A549 (cell line): ENCODE measurements at regions not wholly inside any gene's neighbourhood (a gene's known extent, or its start where the extent isn't known, plus 50 kb on each side); places are given as distances from the start of the nearest gene placed in this dataset.

Experiments
- ATAC-seq, 2 experiments: fragments of 200-7000 bp in 1 of 2; fragments of >200 bp in 1 of 2; cut with Nextera tagmentation in 1 of 2; cut with Tn5 transposase in 1 of 2; 3 replicates each; pipeline versions ENCODE4 v1.8.0 to v1.9.1; 2018 to 2020; ENCODE audit warnings: mild to moderate bottlenecking in 1 of 2, moderate library complexity in 1 of 2
- CTCF ChIA-PET: fragments of 300-600 bp; sonication (Branson Sonifier 250); formaldehyde crosslinking; extraction: SDS; loops from one replicate; lab custom pipeline; 2021; ENCODE audit warnings: antibody characterized with exemption, inconsistent platforms; lab: Yijun Ruan, JAX
- POLR2A ChIA-PET: fragments of 350-600 bp; formaldehyde crosslinking; extraction: SDS; loops from one replicate; lab custom pipeline; 2021; ENCODE audit warnings: antibody characterized with exemption, inconsistent platforms; lab: Yijun Ruan, JAX
- DNase-seq, 2 experiments: peaks; one replicate each; pipeline versions ENCODE4 v3.0.0 to v3.0.0-alpha.2; 2011 to 2016; ENCODE audit warnings: low read depth in 1 of 2, low spot score in 1 of 2
- FAIRE-seq: peaks from 2 replicates; lab custom pipeline; 2011; peaks lifted over from hg19 to GRCh38; lab: Jason Lieb, UNC
- H3K27ac ChIP-seq, 2 experiments: fragments of >200 bp; sonication (Bioruptor Twin); formaldehyde crosslinking; 3 replicates each; pipeline ENCODE4 v1.5.1; 2016 to 2017
- H3K4me1 ChIP-seq: fragments of >200 bp; sonication (Bioruptor Twin); formaldehyde crosslinking; 3 replicates; pipeline ENCODE4 v1.6.1; 2016
- H3K4me2 ChIP-seq: fragments of >200 bp; sonication (Bioruptor Twin); formaldehyde crosslinking; 3 replicates; pipeline ENCODE4 v1.6.1; 2016
- H3K4me3 ChIP-seq: fragments of >200 bp; sonication (Bioruptor Twin); formaldehyde crosslinking; 3 replicates; pipeline ENCODE4 v1.5.1; 2016
- H3K9me3 ChIP-seq: fragments of >200 bp; sonication (Bioruptor Twin); formaldehyde crosslinking; 3 replicates; pipeline ENCODE4 v1.6.1; 2016
- ATOH8 ChIP-seq: fragments of 250-450 bp; sonication (Bioruptor Pico); IDR thresholded peaks from 2 replicates; pipeline ENCODE4 v1.5.0; 2020; ENCODE audit warnings: low read depth, mild to moderate bottlenecking, moderate library complexity
- CBX2 ChIP-seq: fragments of 200-600 bp; sonication (generic); IDR thresholded peaks from 2 replicates; pipeline ENCODE4 v1.6.1; 2016; ENCODE audit warnings: low read depth, mild to moderate bottlenecking, borderline replicate concordance
- CEBPB ChIP-seq, 2 experiments: fragments of >200 bp in 1 of 2; sonication (Bioruptor Twin) in 1 of 2; formaldehyde crosslinking in 1 of 2; IDR thresholded peaks; 2 replicates each; pipeline ENCODE4 v1.6.1; 2012 to 2016
- CHD2 ChIP-seq: fragments of 150-350 bp; IDR thresholded peaks from 2 replicates; pipeline ENCODE4 v1.6.1; 2014; ENCODE audit warnings: low read length; ENCODE audit not compliant: partially characterized antibody
- CHD4 ChIP-seq: fragments of 200-600 bp; sonication (generic); IDR thresholded peaks from 2 replicates; pipeline ENCODE4 v1.6.1; 2016; ENCODE audit warnings: antibody characterized with exemption, mild to moderate bottlenecking, borderline replicate concordance
- EHMT2 ChIP-seq: fragments of 200-600 bp; sonication (generic); IDR thresholded peaks from 2 replicates; pipeline ENCODE4 v1.6.1; 2016; ENCODE audit warnings: antibody characterized with exemption, low read depth, mild to moderate bottlenecking, moderate library complexity
- ELK1 ChIP-seq: fragments of 150-350 bp; IDR thresholded peaks from 2 replicates; pipeline ENCODE4 v1.6.1; 2014; ENCODE audit warnings: low read depth, mild to moderate bottlenecking, low read length
- ESRRA ChIP-seq: fragments of 150-350 bp; IDR thresholded peaks from 2 replicates; pipeline ENCODE4 v1.6.1; 2014; ENCODE audit warnings: mild to moderate bottlenecking, low read length, borderline replicate concordance
- HDAC2 ChIP-seq: fragments of 200-600 bp; sonication (generic); IDR thresholded peaks from 2 replicates; pipeline ENCODE4 v1.6.1; 2016
- HEYL ChIP-seq: fragments of 250-450 bp; sonication (Bioruptor Pico); IDR thresholded peaks from 2 replicates; pipeline ENCODE4 v1.8.0; 2021; ENCODE audit warnings: mild to moderate bottlenecking, moderate library complexity
- HMGXB4 ChIP-seq: fragments of 250-450 bp; sonication (Bioruptor Pico); IDR thresholded peaks from 2 replicates; pipeline ENCODE4 v1.5.0; 2021; ENCODE audit warnings: mild to moderate bottlenecking, moderate library complexity, borderline replicate concordance
- HOXB13 ChIP-seq: fragments of 250-450 bp; sonication (Bioruptor Pico); IDR thresholded peaks from 2 replicates; pipeline ENCODE4 v1.5.0; 2020; ENCODE audit warnings: low read depth, mild to moderate bottlenecking, moderate library complexity
- JUN ChIP-seq, 2 experiments: fragments of >200 bp; sonication (Bioruptor Twin); formaldehyde crosslinking; IDR thresholded peaks; 2 replicates in 1 of 2; 3 replicates in 1 of 2; pipeline ENCODE4 v1.6.1; 2016 to 2017
- KDM1A ChIP-seq: fragments of 200-600 bp; sonication (generic); IDR thresholded peaks from 2 replicates; pipeline ENCODE4 v1.6.1; 2016; ENCODE audit warnings: low read depth, mild to moderate bottlenecking
- MAFK ChIP-seq: fragments of 450-650 bp; IDR thresholded peaks from 2 replicates; pipeline ENCODE4 v1.6.1; 2014; ENCODE audit not compliant: partially characterized antibody
- MAZ ChIP-seq: fragments of 150-350 bp; IDR thresholded peaks from 2 replicates; pipeline ENCODE4 v1.6.1; 2014; ENCODE audit warnings: antibody characterized with exemption, low read depth, low read length, borderline replicate concordance
- MYC ChIP-seq: IDR thresholded peaks from 2 replicates; pipeline ENCODE4 v1.6.1; 2012; ENCODE audit warnings: mild to moderate bottlenecking, inconsistent platforms, low read length, improper control_type of control experiment, borderline replicate concordance
- NFE2L2 ChIP-seq: fragments of 150-350 bp; conservative IDR thresholded peaks from 2 replicates; pipeline ENCODE4 v1.6.1; 2014; ENCODE audit warnings: low read length
- NR3C1 ChIP-seq: fragments of >200 bp; sonication (Bioruptor Twin); formaldehyde crosslinking; IDR thresholded peaks from 3 replicates; pipeline ENCODE4 v1.6.1; 2017
- POLR2A ChIP-seq: IDR thresholded peaks from 2 replicates; pipeline ENCODE4 v1.6.1; 2012; ENCODE audit warnings: mild to moderate bottlenecking, low read length
- POLR2AphosphoS2 ChIP-seq: conservative IDR thresholded peaks from 2 replicates; pipeline ENCODE4 v1.6.1; 2012; ENCODE audit warnings: low read length, improper control_type of control experiment, inconsistent platforms
- RCOR1 ChIP-seq: fragments of 150-350 bp; IDR thresholded peaks from 2 replicates; pipeline ENCODE4 v1.6.1; 2014; ENCODE audit warnings: antibody characterized with exemption, low read length, low read depth
- RNF2 ChIP-seq: fragments of 200-600 bp; sonication (generic); IDR thresholded peaks from 2 replicates; pipeline ENCODE4 v1.6.1; 2016; ENCODE audit warnings: low read depth, mild to moderate bottlenecking, antibody characterized with exemption, moderate library complexity, borderline replicate concordance
- TFCP2L1 ChIP-seq: fragments of 250-450 bp; sonication (Bioruptor Pico); IDR thresholded peaks from 2 replicates; pipeline ENCODE4 v1.5.0; 2021; ENCODE audit warnings: mild to moderate bottlenecking
- TP53 ChIP-seq: fragments of 250-450 bp; sonication (Bioruptor Pico); IDR thresholded peaks from 2 replicates; pipeline ENCODE4 v1.5.0; 2021; ENCODE audit warnings: mild to moderate bottlenecking, moderate library complexity
- USF2 ChIP-seq: fragments of 450-650 bp; IDR thresholded peaks from 2 replicates; pipeline ENCODE4 v1.6.1; 2014; ENCODE audit warnings: antibody characterized with exemption
- WGBS: methylation state at CpG from one replicate; pipeline ENCODE4 v1.1.6; 2017; ENCODE audit errors: missing lambda C conversion rate; 5-methylcytosine and 5-hydroxymethylcytosine counted together
- TF ChIP-seq, protein P1 (sequence below): IDR thresholded peaks from 2 replicates; pipeline ENCODE4 v1.6.1; 2012

DNA sequence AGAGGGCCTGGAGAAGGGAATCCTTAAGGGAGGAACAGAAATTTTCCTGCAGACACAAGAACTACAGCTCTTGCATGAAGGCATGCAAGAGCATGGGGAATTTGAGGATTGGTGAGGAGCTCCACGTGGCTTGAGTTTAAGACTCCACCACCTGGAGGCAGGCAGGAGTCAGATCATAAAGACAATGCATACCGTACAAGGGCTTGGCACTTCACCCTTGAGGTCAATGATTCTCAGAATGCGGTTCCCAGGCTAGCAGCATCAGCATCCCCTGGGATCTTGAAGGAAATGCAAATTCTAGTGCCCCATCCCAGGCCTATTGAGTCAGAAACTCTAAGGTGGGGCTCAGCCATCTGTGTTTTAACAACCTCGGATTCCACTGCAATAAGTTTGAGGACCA, 143.8 kb downstream of the C7orf25 start (continued):
- no peak for TF ChIP-seq CEBPB (IDR thresholded peaks at IDR 0.05)
- no peak for TF ChIP-seq TP53 (CRISPR knock-in tag)

GRCh38 chr7:42766782-42767423, 145.0 kb downstream of the C7orf25 start:
- TF ChIP-seq NR3C1 (no peak), HMGXB4 (CRISPR knock-in tag) (no peak), JUN (IDR thresholded peaks at IDR 0.05) (no peak), EHMT2 (no peak), MAFK (no peak), ESRRA (no peak), KDM1A (no peak), RCOR1 (no peak), HEYL (CRISPR knock-in tag) (no peak), MYC (no peak), CHD2 (no peak), NFE2L2 (no peak), MAZ (no peak), ATOH8 (no peak), RNF2 (no peak), TP53 (CRISPR knock-in tag) (no peak), HDAC2 (no peak), CBX2 (no peak)
- TF ChIP-seq, all 56 proteins: peak for 0
- no peak for ATAC-seq
- Histone ChIP-seq H3K4me3 (no peak overlapping the region), H3K4me1 (no peaks in the 10 kb centered on the region), H3K9me3 (no peaks in the 10 kb centered on the region), H3K27ac (no peak overlapping the region), H3K4me2 (no peak overlapping the region)
- CTCF ChIA-PET = interaction anchor here (1.2 kb wide), 1 partner anchor 77 kb away, joined by 3 read pairs; no protein-coding TSS in a partner anchor
- no peak for FAIRE-seq
- DNase-seq = no peak
- 1% methylated on average over 3 of the region's 3 CpGs for WGBS
- POLR2A ChIA-PET = no interaction called here

GRCh38 chr7:42765931-42766330, 145.9 kb downstream of the C7orf25 start:
- CTCF ChIA-PET = interaction anchor here (1.2 kb wide), 1 partner anchor 78 kb away, joined by 3 read pairs; no protein-coding TSS in a partner anchor
- no peak for DNase-seq

GRCh38 chr7:42763137-42763551, 148.7 kb downstream of the C7orf25 start:
- H3K9me3 ChIP-seq = no peaks in the 10 kb centered on the region
- H3K27ac ChIP-seq = no peak overlapping the region
- H3K4me2 ChIP-seq = no peak overlapping the region
- ChIA-PET POLR2A (no interaction called here), CTCF (interaction anchor here (0.6 to 1.0 kb wide), 2 partner anchors 18 to 822 kb away, joined by 3 read pairs; no protein-coding TSS in a partner anchor)
- DNase-seq = no peak
- no peak overlapping the region for H3K4me3 ChIP-seq
- no peak for FAIRE-seq
- no peaks in the 10 kb centered on the region for H3K4me1 ChIP-seq
- no peak for ATAC-seq
- 2% methylated on average over 6 of the region's 6 CpGs for WGBS
- TF ChIP-seq POLR2A = no peak
- no peak for TF ChIP-seq ELK1
- no peak for TF ChIP-seq ESRRA
- TF ChIP-seq NFE2L2 = no peak
- TF ChIP-seq JUN (IDR thresholded peaks at IDR 0.05) = no peak
- TF ChIP-seq ATOH8 = no peak
- TF ChIP-seq USF2 = no peak
- no peak for TF ChIP-seq HOXB13 (CRISPR knock-in tag)
- no peak for TF ChIP-seq CHD4
- TF ChIP-seq MYC = no peak
- TF ChIP-seq POLR2AphosphoS2 = no peak
- TF ChIP-seq, protein P1, sequence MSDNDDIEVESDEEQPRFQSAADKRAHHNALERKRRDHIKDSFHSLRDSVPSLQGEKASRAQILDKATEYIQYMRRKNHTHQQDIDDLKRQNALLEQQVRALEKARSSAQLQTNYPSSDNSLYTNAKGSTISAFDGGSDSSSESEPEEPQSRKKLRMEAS = no peak
- no peak for TF ChIP-seq RCOR1
- no peak for TF ChIP-seq CEBPB (IDR thresholded peaks at IDR 0.05)

More at GRCh38 chr7:42765931-42766330, 145.9 kb downstream of the C7orf25 start:
- FAIRE-seq = no peak
- peak; percentile 14 for TF ChIP-seq MAFK
- no peak for TF ChIP-seq TFCP2L1 (CRISPR knock-in tag)
- H3K4me3 ChIP-seq = no peak overlapping the region
- POLR2A ChIA-PET = no interaction called here
- no peaks in the 10 kb centered on the region for H3K4me1 ChIP-seq
- no peak overlapping the region for H3K27ac ChIP-seq
- WGBS = 1% methylated on average over 2 of the region's 2 CpGs
- H3K9me3 ChIP-seq = no peaks in the 10 kb centered on the region
- no peak overlapping the region for H3K4me2 ChIP-seq
- no peak for ATAC-seq
